Lower leg skin (tissue), 4 donors: ENCODE measurements at regions not wholly inside any gene's neighbourhood (a gene's known extent, or its start where the extent isn't known, plus 50 kb on each side); places are given as distances from the start of the nearest gene placed in this dataset.
"Not testable (repeated sequence)": the region's sequence is repeated elsewhere in the genome, so short reads cannot be mapped to it uniquely, and the experiment has no call there.

Experiments
- DNase-seq, 2 donors: peaks; one replicate each; pipeline ENCODE4 v3.0.0-alpha.2; 2019; ENCODE audit warnings: low spot score in 2 of 2
- H3K4me3 ChIP-seq: fragments of 200-600 bp; sonication (generic); 2 replicates; pipeline ENCODE4 v1.5.1; 2017; ENCODE audit warnings: mild to moderate bottlenecking, low read depth; ENCODE audit not compliant: poor library complexity, severe bottlenecking
- CTCF ChIP-seq, 3 donors: fragments of 450-650 bp; IDR thresholded peaks; one replicate each; pipeline ENCODE4 v1.5.1; 2016; ENCODE audit warnings: antibody characterized with exemption in 3 of 3, mild to moderate bottlenecking in 3 of 3, moderate library complexity in 2 of 3
- POLR2A ChIP-seq, 2 donors: fragments of 450-650 bp; IDR thresholded peaks; one replicate each; pipeline ENCODE4 v1.6.1; 2016 to 2017; ENCODE audit warnings: antibody characterized with exemption in 2 of 2, mild to moderate bottlenecking in 1 of 2, moderate library complexity in 1 of 2
- WGBS, 2 donors: methylation state at CpG; one replicate each; pipeline ENCODE4 v1.1.5; 2018; 5-methylcytosine and 5-hydroxymethylcytosine counted together
- intact Hi-C: fragments of 100-400 bp; cut with DNase I; formaldehyde crosslinking; loops from one replicate; pipeline ENCODE4 v1.15.0; 2023; ENCODE audit warnings: low total_unique reads

DNA sequence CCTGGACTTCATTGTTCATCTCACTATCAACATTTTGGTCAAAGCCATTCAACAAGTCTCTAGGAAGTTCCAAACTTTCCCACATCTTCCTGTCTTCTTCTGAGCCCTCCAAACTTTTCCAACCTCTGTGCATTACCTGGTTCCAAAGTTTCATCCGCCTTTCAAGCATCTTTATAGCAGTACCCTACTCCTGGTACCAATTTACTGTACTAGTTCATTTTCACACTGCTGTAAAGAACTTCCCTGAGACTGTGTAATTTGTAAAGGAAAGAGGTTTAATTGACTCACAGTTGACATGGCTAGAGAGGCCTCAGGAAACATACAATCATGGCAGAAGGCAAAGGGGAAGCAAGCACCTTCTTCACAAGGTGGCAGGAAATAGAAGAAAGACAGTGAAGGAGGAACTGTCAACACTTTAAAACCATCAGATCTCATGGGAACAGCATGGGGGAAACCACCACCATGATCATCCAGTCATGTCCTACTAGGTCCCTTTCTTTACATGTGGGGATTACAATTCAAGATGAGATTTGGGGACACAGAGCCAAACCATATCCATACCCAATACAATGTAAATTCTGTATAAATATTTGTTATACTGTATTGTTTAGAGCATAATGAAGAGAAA is 109.7 kb downstream of the C12orf75 start:
- TF ChIP-seq POLR2A (IDR thresholded peaks at IDR 0.05) (no peak), CTCF (IDR thresholded peaks at IDR 0.05) (no peak)
- no peak for DNase-seq
- H3K4me3 ChIP-seq: no peak overlapping the region
- intact Hi-C loops: no loop called here
- 100% methylated on average over 1 of the region's 1 CpG for WGBS, 2 donors

- no peak overlapping the region for H3K4me3 ChIP-seq
- WGBS, 2 donors: 87 to 89% methylated on average over 18 of the region's 18 CpGs
- DNase-seq: no peak
- intact Hi-C loops: no loop called here
- no peak for TF ChIP-seq CTCF (IDR thresholded peaks at IDR 0.05)
- TF ChIP-seq POLR2A (IDR thresholded peaks at IDR 0.05): no peak
These were observed 113.5 kb downstream of the C12orf75 start for GRCh38 chr12:105443802-105444652.

DNA sequence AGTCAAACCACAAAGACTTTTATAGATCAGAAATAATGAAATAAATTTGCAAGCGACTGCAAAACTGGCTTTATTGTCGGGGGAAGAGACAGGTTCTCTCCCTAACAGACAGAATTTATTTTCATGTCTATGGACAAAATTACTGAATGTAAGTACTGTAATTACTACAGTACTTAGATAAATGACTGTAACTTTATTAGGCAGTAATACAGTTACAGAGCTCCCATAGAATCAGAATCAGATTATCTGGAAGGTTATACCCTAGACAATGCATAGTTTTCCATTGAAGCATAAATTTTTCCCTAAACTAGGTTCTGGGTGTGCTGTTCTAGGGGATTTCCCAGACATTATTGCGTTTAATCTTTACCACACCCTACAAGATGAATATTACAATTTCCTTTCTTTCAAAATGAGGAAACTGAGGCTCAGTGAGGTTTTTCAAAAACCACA is 114.2 kb downstream of the C12orf75 start:
- WGBS, 2 donors: 66 to 68% methylated on average over 3 of the region's 3 CpGs
- no peak for TF ChIP-seq CTCF (IDR thresholded peaks at IDR 0.05)
- no peak for TF ChIP-seq POLR2A (IDR thresholded peaks at IDR 0.05)
- no peak overlapping the region for H3K4me3 ChIP-seq
- intact Hi-C loops: no loop called here
- no peak for DNase-seq

- H3K4me3 ChIP-seq: no peak overlapping the region
- 64 to 73% methylated on average over 3 of the region's 3 CpGs for WGBS, 2 donors
- intact Hi-C loops: no loop called here
- no peak for TF ChIP-seq CTCF (IDR thresholded peaks at IDR 0.05)
- TF ChIP-seq POLR2A (IDR thresholded peaks at IDR 0.05): no peak
- no peak for DNase-seq
These were observed 114.8 kb downstream of the C12orf75 start for GRCh38 chr12:105445249-105445648.

DNA sequence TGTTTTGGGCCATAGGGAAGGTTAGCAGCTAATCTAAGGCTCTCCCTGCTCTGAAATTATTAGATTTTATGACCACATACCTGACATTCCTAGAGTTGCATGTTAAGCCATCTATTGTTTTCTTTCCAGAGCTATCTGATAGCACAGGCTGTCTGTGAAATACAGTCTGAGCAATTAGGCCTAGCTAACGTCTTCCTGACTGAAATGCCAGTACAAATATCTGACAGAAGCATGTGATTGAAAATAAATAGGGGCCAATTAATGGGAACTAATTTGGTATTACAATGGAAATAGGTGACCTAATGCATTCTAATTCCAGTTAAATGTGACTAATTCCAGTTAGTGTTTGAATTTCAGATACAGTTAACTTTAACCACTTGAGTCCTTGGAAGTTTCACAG is 115.2 kb downstream of the C12orf75 start:
- intact Hi-C loops: no loop called here
- no peak for DNase-seq
- TF ChIP-seq CTCF (IDR thresholded peaks at IDR 0.05) (no peak), POLR2A (IDR thresholded peaks at IDR 0.05) (no peak)
- no peak overlapping the region for H3K4me3 ChIP-seq
- WGBS, 2 donors: 41 to 51% methylated on average over 1 of the region's 1 CpG

GRCh38 chr12:105446460-105446859 is 116.0 kb downstream of the C12orf75 start:
- WGBS, 2 donors: 95 to 97% methylated on average over 2 of the region's 2 CpGs
- DNase-seq, intact Hi-C loops, H3K4me3 ChIP-seq: not testable (repeated sequence)
